Colonic mucosa (tissue), 4 donors: ENCODE measurements at regions not wholly inside any gene's neighbourhood (a gene's known extent, or its start where the extent isn't known, plus 50 kb on each side); places are given as distances from the start of the nearest gene placed in this dataset.

Experiments used
- DNase-seq: peaks from one replicate; pipeline ENCODE4 v3.0.0-alpha.2; 2020
- H3K27ac ChIP-seq: fragments of 200-600 bp; one replicate; pipeline ENCODE4 v1.8.0; 2021
- H3K27me3 ChIP-seq: fragments of 200-600 bp; one replicate; pipeline ENCODE4 v1.8.0; 2021
- H3K36me3 ChIP-seq: fragments of 200-600 bp; one replicate; pipeline ENCODE4 v1.8.0; 2021
- H3K4me1 ChIP-seq: fragments of 200-600 bp; one replicate; pipeline ENCODE4 v1.8.0; 2021; ENCODE audit warnings: mild to moderate bottlenecking
- H3K4me3 ChIP-seq: fragments of 200-600 bp; one replicate; pipeline ENCODE4 v1.8.0; 2021
- H3K9ac ChIP-seq, 2 donors: one replicate each; pipeline ENCODE4 v1.7.0; 2013; ENCODE audit warnings: control low read depth in 2 of 2, low read depth in 2 of 2, low read length in 2 of 2
- H3K9me3 ChIP-seq: fragments of 200-600 bp; one replicate; pipeline ENCODE4 v1.8.0; 2021
- CTCF ChIP-seq: fragments of 200-600 bp; IDR thresholded peaks from one replicate; pipeline ENCODE4 v1.8.0; 2022; ENCODE audit warnings: antibody characterized with exemption, mild to moderate bottlenecking
- intact Hi-C: fragments of 100-400 bp; cut with DNase I; formaldehyde crosslinking; loops from one replicate; pipeline ENCODE4 v1.14.1; 2022
- donor health status: healthy.
- donor health status: DM: no; HTN: no; CAD: no.
- donor health status: DM: no; HTN: no; CAD: no.

GRCh38 chr4:123555807-123556273 lies 159.2 kb downstream of the SPRY1 start:
- Histone ChIP-seq H3K4me3 (no peak overlapping the region), H3K4me1 (peaks cover 6% of the 10 kb centered on the region), H3K9ac (peak overlapping the region in 1 of 2 donors; percentile 52)

GRCh38 chr4:123556526-123556925 lies 159.9 kb downstream of the SPRY1 start:
- DNase-seq = no peak
- intact Hi-C loops = loop anchor here (10.0 kb wide), 1 partner anchor 152 kb away; no protein-coding TSS in a partner anchor
- Histone ChIP-seq H3K4me1 (peaks cover 6% of the 10 kb centered on the region), H3K36me3 (no peaks in the 10 kb centered on the region), H3K9ac (peak overlapping the region in 1 of 2 donors; percentile 52), H3K9me3 (no peaks in the 10 kb centered on the region), H3K4me3 (no peak overlapping the region), H3K27me3 (no peaks in the 10 kb centered on the region), H3K27ac (peak overlapping the region; percentile 91)
- TF ChIP-seq CTCF = no peak

More at GRCh38 chr4:123555807-123556273, 159.2 kb downstream of the SPRY1 start:
- TF ChIP-seq CTCF = no peak
- H3K36me3 ChIP-seq = no peaks in the 10 kb centered on the region
- H3K27me3 ChIP-seq = no peaks in the 10 kb centered on the region
- no peak for DNase-seq
- peak overlapping the region; percentile 91 for H3K27ac ChIP-seq
- intact Hi-C loops = loop anchor here (10.0 kb wide), 1 partner anchor 151 kb away; no protein-coding TSS in a partner anchor
- no peaks in the 10 kb centered on the region for H3K9me3 ChIP-seq

DNA sequence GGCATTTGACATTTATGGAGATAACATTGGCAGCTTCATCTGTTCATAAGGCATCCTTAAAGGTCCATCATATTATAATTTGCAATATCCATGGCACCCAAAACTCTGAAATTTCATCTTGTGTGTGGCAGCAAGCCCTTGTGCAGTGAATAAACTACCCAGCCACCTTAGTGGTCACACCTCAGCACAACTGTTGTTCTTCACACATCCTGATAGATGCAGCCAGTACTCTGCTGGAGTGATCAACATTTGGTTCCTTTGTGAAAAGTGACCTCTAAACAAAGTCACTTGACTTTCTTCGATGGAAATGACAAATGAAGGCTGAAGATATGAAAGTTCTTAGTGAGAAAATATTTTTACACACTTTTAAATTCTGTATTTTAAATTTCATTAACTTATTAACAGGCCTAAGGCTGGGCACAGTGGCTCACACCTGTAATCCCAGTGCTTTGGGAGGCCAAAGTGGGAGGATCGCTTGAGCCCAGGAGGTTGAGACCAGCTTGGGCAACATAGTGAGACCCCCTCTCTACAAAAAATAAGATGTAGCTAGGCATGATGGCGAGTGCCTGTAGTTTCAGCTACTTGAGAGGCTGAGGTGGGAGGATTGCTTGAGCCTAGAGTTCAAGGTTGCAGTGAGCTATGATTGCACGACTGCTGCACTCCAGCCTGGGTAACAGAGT lies 161.4 kb downstream of the SPRY1 start:
- H3K9ac ChIP-seq = no peak overlapping the region
- H3K9me3 ChIP-seq = no peaks in the 10 kb centered on the region
- H3K36me3 ChIP-seq = no peaks in the 10 kb centered on the region
- no peaks in the 10 kb centered on the region for H3K27me3 ChIP-seq
- intact Hi-C loops = loop anchor here (10.0 kb wide), 1 partner anchor 153 kb away; no protein-coding TSS in a partner anchor
- no peak overlapping the region for H3K27ac ChIP-seq
- H3K4me3 ChIP-seq = no peak overlapping the region
- TF ChIP-seq CTCF = no peak
- H3K4me1 ChIP-seq = peaks cover 6% of the 10 kb centered on the region
- DNase-seq = no peak

DNA sequence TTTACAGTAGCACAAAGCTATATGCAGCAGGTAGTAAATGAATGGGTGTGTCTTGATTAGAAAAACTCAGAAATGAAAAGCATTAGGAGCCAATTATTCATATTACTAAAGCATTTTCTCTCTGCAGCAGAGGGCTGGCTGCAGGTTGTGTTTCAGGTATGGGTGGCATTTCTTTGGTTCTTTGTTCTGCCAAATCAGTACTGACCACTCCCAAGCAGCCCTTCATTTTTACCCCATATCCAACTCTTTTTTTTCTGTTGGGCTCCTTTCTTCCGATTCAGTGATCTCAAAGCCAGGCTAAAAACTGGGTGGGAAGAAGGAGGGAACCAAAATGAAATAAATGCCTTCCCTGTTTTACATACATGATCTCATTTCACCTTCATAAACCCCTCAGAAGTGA lies 162.3 kb downstream of the SPRY1 start:
- intact Hi-C loops = loop anchor here (10.0 kb wide), 1 partner anchor 154 kb away; no protein-coding TSS in a partner anchor
- H3K27ac ChIP-seq = no peak overlapping the region
- H3K27me3 ChIP-seq = no peaks in the 10 kb centered on the region
- TF ChIP-seq CTCF = no peak
- H3K36me3 ChIP-seq = no peaks in the 10 kb centered on the region
- H3K4me1 ChIP-seq = peaks cover 5% of the 10 kb centered on the region
- H3K9ac ChIP-seq = no peak overlapping the region
- no peaks in the 10 kb centered on the region for H3K9me3 ChIP-seq
- no peak overlapping the region for H3K4me3 ChIP-seq
- DNase-seq = no peak

DNA sequence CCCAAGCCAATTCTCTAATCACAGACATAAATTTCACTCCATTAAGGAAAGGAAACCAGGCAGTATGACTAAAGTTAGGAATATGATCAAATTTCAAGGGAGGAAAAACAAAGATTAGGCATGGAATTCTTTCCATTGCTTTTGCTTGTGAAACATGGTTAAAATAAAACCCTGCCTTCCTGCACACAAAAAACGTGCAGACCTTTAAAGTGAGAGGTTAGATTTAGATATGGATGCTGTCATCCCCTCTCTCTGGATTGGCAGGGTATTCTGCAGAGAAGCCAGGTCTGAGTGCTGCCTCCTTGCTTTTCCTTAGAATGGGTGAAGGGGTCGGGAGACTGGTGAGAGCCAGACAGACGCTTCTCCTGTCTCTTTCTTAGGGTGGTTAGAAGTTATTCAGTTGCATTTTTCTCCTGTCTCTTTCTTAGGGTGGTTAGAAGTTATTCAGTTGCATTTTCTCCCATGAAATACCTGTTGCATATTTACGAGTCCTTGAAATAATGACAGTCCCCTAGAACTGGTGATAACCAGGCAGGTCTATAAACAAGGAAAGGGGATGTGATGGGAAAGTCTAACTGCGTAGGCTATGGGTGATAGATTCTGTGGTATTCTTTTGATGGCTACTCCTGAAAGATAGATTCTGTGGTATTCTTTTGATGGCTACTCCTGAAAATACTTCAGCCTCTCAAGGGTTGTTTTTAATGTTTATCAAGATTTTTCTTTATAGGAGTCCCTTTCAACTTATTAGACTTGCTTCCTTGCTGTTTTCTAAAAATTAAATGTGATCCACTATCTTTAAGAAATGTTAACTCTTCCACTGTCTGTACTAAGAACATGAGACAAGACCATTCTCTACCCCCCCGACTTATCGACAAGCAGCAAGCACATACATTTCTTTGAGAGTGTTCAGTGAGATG lies 163.6 kb downstream of the SPRY1 start:
- intact Hi-C loops = loop anchor here (10.0 kb wide), 1 partner anchor 155 kb away; no protein-coding TSS in a partner anchor
- Histone ChIP-seq H3K36me3 (no peaks in the 10 kb centered on the region), H3K27me3 (no peaks in the 10 kb centered on the region), H3K9me3 (no peaks in the 10 kb centered on the region), H3K27ac (no peak overlapping the region), H3K4me1 (no peaks in the 10 kb centered on the region), H3K4me3 (no peak overlapping the region), H3K9ac (no peak overlapping the region)
- TF ChIP-seq CTCF = no peak
- DNase-seq = no peak
